GM18505 (cell line): ENCODE measurements at regions not wholly inside any gene's neighbourhood (a gene's known extent, or its start where the extent isn't known, plus 50 kb on each side); places are given as distances from the start of the nearest gene placed in this dataset.
A peak's percentile ranks its signal among the peaks of the same experiment; 100 is the strongest.

Source experiments
- ATAC-seq: cut with Tn5 transposase; IDR thresholded peaks from one replicate; pipeline ENCODE4 v1.9.1; 2021; ENCODE audit not compliant: unreplicated experiment
- POLR2A ChIP-seq: IDR thresholded peaks from 4 replicates; pipeline ENCODE4 v1.6.1; 2011; ENCODE audit warnings: borderline replicate concordance; ENCODE audit not compliant: insufficient read depth, insufficient read length; ENCODE audit errors: extremely low read depth

- TF ChIP-seq POLR2A = no peak
- no peak for ATAC-seq
Measured at GRCh38 chr12:98317939-98318899, 197.2 kb upstream of the TMPO start.

GRCh38 chr12:98319716-98320425 lies 195.5 kb upstream of the TMPO start:
- no peak for TF ChIP-seq POLR2A
- ATAC-seq = no peak

DNA sequence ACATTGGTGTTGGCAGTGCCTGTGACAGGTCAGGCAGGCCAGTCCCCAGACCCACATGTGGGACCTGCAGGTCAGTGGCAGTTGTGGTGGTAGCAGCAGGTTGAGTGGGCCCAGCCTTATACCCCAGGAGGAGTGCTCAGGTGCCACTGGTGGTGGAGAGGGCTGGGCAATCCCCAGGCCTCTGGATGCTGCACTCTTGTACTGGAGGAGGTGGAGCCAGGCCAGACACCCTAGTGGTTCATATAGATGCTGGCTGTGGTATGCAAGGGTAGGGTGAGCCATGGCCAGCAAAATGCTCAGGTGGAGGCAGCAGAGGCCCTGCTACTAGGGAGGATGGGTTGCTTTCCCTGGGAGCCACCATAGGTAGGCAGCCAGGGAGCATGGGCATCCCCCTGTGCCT lies 190.4 kb upstream of the TMPO start:
- TF ChIP-seq POLR2A = no peak
- no peak for ATAC-seq

DNA sequence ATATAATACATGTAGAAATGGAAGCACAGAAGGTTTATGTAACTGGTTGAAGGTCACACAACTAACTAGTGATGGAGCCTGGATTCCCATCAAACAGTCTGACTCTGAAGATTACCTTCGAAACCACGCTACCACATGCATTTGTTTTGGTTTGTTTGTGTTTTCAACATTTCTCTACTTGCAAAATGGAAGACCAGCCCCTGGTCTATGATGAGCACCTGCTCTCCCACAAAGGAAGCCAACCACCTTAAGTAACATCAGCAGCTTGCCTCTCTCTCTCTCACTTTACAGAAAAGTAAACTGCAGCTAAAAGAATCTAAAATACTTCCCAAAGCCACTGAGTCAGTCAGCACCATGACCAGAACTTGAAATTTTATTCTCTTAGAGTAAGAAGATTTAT lies 186.9 kb upstream of the TMPO start:
- TF ChIP-seq POLR2A = no peak
- ATAC-seq = no peak

DNA sequence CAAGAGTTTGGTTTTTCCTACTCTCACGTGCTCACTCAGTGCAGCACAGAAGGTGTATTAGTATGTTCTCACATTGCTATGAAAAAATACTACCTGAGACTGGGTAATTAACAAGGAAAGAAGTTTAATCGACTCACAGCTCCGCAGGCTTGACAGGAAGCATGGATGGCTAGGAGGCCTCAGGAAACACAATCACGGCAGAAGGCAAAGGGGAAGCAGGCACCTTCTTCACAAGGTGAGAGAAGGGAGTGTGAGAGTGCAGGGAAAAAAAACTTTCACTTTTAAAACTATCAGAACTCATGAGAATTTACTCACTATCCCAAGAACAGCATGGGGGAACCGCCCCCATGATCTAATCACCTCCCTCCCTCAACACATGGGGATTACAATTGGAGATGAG lies 185.8 kb upstream of the TMPO start:
- TF ChIP-seq POLR2A = no peak
- ATAC-seq = no peak

GRCh38 chr12:98332642-98333041 lies 182.7 kb upstream of the TMPO start:
- no peak for TF ChIP-seq POLR2A
- ATAC-seq = peak; percentile 82

DNA sequence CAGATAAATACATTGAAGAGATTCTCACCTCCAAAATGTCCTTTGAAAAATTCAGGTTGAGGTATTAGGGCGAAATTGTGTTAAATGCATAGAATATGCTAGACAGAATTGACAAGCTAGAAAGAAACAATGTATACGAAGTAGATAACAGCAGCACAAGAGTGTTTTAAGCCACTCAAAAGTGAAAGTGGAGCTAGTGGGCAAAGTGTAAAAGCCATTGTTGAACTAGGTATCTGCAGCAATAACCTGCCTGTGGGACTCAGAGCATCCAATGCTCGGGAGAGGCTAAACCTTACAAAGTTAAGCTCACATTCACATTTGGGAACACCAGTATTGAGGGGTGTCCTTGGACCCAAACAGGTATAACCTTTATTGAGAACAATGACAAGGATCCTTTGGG lies 180.6 kb upstream of the TMPO start:
- no peak for ATAC-seq
- TF ChIP-seq POLR2A = no peak

- TF ChIP-seq POLR2A = no peak
- no peak for ATAC-seq
Measured at GRCh38 chr12:98341026-98341425, 174.4 kb upstream of the TMPO start.

DNA sequence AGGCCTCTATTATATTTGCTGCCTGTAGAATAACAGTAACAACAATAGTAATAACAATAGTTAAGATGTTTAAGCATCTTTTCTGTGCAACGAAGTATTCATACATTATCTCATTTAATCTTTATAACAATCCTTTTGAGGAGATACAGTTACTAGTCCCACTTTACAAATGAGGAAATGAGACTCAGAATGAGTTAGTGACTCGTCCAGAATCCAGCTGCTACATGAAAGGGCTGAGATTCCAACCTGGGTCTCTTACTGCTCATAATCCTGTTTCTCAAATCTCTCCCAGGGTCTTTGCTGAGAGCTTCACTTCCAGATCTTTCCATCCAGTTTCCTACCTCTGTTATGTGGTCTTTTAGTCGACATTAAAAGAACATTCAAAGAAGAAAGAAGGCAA lies 173.7 kb upstream of the TMPO start:
- no peak for ATAC-seq
- TF ChIP-seq POLR2A = no peak

DNA sequence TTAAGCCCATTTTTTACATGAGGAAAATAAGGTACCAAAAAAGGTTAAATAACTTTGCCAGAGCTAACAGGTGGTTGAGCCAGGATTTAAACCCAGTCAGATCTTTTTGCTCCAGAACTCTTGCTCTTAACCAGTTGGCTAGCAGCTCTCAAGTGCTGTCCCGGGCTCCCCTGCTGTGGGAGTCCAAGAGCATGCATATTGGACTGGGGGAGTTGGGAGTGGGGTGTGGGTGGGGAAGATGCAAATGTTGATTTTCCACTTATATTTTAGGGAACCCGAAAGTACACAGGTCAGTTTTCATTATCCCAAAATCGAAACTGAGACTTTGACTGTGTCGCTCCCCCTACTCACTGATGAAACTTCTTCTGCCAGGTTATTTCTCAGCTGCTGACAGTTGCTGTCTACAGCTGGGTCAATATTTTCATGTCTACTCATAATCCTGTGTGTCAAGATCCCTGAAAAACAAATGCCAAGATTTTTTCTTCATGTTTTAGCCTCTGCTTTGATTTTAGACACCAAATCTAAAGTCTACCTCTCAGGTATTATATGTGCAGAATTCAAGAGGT lies 172.3 kb upstream of the TMPO start:
- no peak for TF ChIP-seq POLR2A
- no peak for ATAC-seq

DNA sequence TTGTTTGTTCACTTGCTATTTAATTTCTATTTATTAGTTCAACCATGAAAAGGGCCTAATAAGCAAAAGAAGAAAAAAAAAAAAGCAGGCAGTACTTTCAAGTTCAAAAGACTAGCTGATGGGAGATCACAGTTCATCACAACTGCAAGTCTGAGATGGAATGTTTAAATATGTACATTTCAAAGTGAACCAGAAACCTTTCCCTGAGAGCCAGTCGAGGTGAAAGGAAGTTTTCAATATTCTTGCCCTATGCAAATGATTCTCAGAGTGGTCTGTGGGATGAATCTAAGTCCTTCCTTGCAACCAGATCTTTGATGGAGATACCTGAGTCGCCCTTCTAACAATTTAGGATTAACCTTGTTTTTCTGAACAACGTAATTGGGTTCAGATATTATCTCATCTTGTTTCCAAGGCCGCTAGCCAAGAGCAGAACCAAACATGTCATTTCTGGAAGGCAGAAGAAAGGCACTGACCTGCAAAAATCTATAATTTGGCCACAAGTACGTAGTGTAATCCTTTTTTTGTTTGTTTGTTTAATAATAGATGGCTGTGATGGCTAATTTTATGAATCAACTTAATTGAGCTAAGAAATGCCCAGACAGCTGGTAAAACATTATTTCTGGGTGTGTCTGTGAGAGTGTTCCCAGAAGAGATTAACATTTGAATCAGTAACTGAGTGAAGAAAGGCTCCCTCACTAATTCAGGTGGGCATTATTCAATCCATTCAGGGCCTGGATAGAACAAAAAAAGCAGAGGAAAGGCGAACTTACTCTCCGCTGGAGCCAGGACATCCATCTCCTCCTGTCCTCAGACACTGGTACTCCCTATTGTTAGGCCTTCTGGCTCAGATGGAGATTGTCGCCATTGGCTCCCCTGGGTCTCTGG lies 171.1 kb upstream of the TMPO start:
- ATAC-seq = no peak
- TF ChIP-seq POLR2A = no peak

- no peak for ATAC-seq
Measured at GRCh38 chr12:98345308-98345876, 170.0 kb upstream of the TMPO start.

More at GRCh38 chr12:98345308-98345876, 170.0 kb upstream of the TMPO start:
- TF ChIP-seq POLR2A = no peak
